Natural killer cell (primary cell): ENCODE measurements at regions not wholly inside any gene's neighbourhood (a gene's known extent, or its start where the extent isn't known, plus 50 kb on each side); places are given as distances from the start of the nearest gene placed in this dataset.
"Not testable (repeated sequence)": the region's sequence is repeated elsewhere in the genome, so short reads cannot be mapped to it uniquely, and the experiment has no call there.

Source experiments
- ATAC-seq, 3 donors: fragments of 150-1000 bp in 2 of 3; fragments of 200-7000 bp in 1 of 3; cut with Tn5 transposase; 1 replicate in 1 of 3; 2 replicates in 2 of 3; pipeline ENCODE4 v1.10.0; 2021; ENCODE audit warnings: mild to moderate bottlenecking in 2 of 3, moderate library complexity in 2 of 3
- DNase-seq, 2 donors: peaks; one replicate each; pipeline versions ENCODE4 v3.0.0 to v3.0.0-alpha.2; 2013 to 2021; ENCODE audit warnings: mixed read lengths in 1 of 2
- H3K27ac ChIP-seq: one replicate; pipeline ENCODE4 v1.5.1; 2013; ENCODE audit warnings: mild to moderate bottlenecking, low read length
- H3K27me3 ChIP-seq: one replicate; pipeline ENCODE4 v1.6.1; 2013; ENCODE audit warnings: low read length; ENCODE audit not compliant: control insufficient read depth, insufficient read depth
- H3K36me3 ChIP-seq: one replicate; pipeline ENCODE4 v1.6.1; 2013; ENCODE audit warnings: low read length; ENCODE audit not compliant: control insufficient read depth, insufficient read depth
- H3K4me1 ChIP-seq: one replicate; pipeline ENCODE4 v1.6.1; 2013; ENCODE audit warnings: low read length; ENCODE audit not compliant: control insufficient read depth, insufficient read depth
- H3K4me3 ChIP-seq: one replicate; pipeline ENCODE4 v1.5.1; 2013; ENCODE audit warnings: low read length
- H3K9me3 ChIP-seq: one replicate; pipeline ENCODE4 v1.6.1; 2013; ENCODE audit warnings: low read length; ENCODE audit not compliant: control insufficient read depth, insufficient read depth
- H3K27ac Mint-ChIP-seq, 2 donors: one replicate each; pipeline ENCODE4 v1.8.0; 2022; ENCODE audit warnings: mild to moderate bottlenecking in 2 of 2, mixed read lengths in 2 of 2, moderate library complexity in 1 of 2
- H3K27me3 Mint-ChIP-seq, 2 donors: one replicate each; pipeline ENCODE4 v1.8.0; 2022; ENCODE audit warnings: low read depth in 2 of 2, mixed read lengths in 2 of 2
- H3K36me3 Mint-ChIP-seq: one replicate; pipeline ENCODE4 v1.8.0; 2022; ENCODE audit warnings: mixed read lengths
- H3K4me1 Mint-ChIP-seq, 2 donors: one replicate each; pipeline ENCODE4 v1.8.0; 2022; ENCODE audit warnings: mixed read lengths in 2 of 2
- H3K4me3 Mint-ChIP-seq: one replicate; pipeline ENCODE4 v1.8.0; 2022; ENCODE audit warnings: mild to moderate bottlenecking, moderate library complexity, mixed read lengths
- H3K9me3 Mint-ChIP-seq, 2 donors: one replicate each; pipeline ENCODE4 v1.8.0; 2022; ENCODE audit warnings: mixed read lengths in 2 of 2
- CTCF ChIP-seq: fragments of 200-600 bp; IDR thresholded peaks from one replicate; pipeline ENCODE4 v1.8.0; 2022; ENCODE audit warnings: antibody characterized with exemption
- WGBS: methylation state at CpG from one replicate; pipeline ENCODE4 v1.1.7; 2013; ENCODE audit warnings: missing lambda C conversion rate; ENCODE audit not compliant: insufficient coverage; 5-methylcytosine and 5-hydroxymethylcytosine counted together
- intact Hi-C: fragments of 100-400 bp; cut with micrococcal nuclease; formaldehyde crosslinking; loops from one replicate; pipeline ENCODE4 v1.14.2; 2022

GRCh38 chr10:28480628-28480965 lies 52.3 kb upstream of the WAC start:
- Mint-ChIP-seq H3K27ac (no peak overlapping the region), H3K4me3 (no peak overlapping the region), H3K9me3 (no peaks in the 10 kb centered on the region), H3K27me3 (peaks cover 8 to 28% of the 10 kb centered on the region in 2 donors), H3K36me3 (no peaks in the 10 kb centered on the region), H3K4me1 (no peaks in the 10 kb centered on the region)
- no peaks in the 10 kb centered on the region for H3K36me3 ChIP-seq
- no peak overlapping the region for H3K4me3 ChIP-seq
- intact Hi-C loops: no loop called here
- TF ChIP-seq CTCF: no peak
- ATAC-seq (no peak), DNase-seq (no peak)
- WGBS: 96% methylated on average over 3 of the region's 3 CpGs
- H3K27me3 ChIP-seq: no peaks in the 10 kb centered on the region
- H3K4me1 ChIP-seq: no peaks in the 10 kb centered on the region
- no peak overlapping the region for H3K27ac ChIP-seq
- no peaks in the 10 kb centered on the region for H3K9me3 ChIP-seq

GRCh38 chr10:28481346-28481745 lies 51.6 kb upstream of the WAC start:
- H3K9me3 ChIP-seq, H3K36me3 Mint-ChIP-seq, H3K4me3 Mint-ChIP-seq, H3K36me3 ChIP-seq, H3K4me3 ChIP-seq, DNase-seq, H3K9me3 Mint-ChIP-seq, H3K4me1 ChIP-seq, H3K27me3 ChIP-seq, H3K27ac ChIP-seq, H3K4me1 Mint-ChIP-seq, H3K27ac Mint-ChIP-seq, intact Hi-C loops, ATAC-seq: not testable (repeated sequence)
- WGBS: 64% methylated on average over 4 of the region's 5 CpGs
- H3K27me3 Mint-ChIP-seq: peaks cover 8 to 21% of the 10 kb centered on the region in 2 donors

GRCh38 chr10:28481968-28482367 lies 51.0 kb upstream of the WAC start:
- peaks cover 8 to 20% of the 10 kb centered on the region in 2 donors for H3K27me3 Mint-ChIP-seq
- DNase-seq (no peak), ATAC-seq (no peak)
- no peaks in the 10 kb centered on the region for H3K27me3 ChIP-seq
- no peaks in the 10 kb centered on the region for H3K36me3 Mint-ChIP-seq
- H3K4me3 ChIP-seq: no peak overlapping the region
- intact Hi-C loops: no loop called here
- H3K4me1 ChIP-seq: no peaks in the 10 kb centered on the region
- no CpG with 5 or more reads among the region's 1 CpG for WGBS
- no peak for TF ChIP-seq CTCF
- no peak overlapping the region for H3K27ac Mint-ChIP-seq
- H3K36me3 ChIP-seq: no peaks in the 10 kb centered on the region
- no peaks in the 10 kb centered on the region for H3K9me3 ChIP-seq
- H3K9me3 Mint-ChIP-seq: no peaks in the 10 kb centered on the region
- no peak overlapping the region for H3K4me3 Mint-ChIP-seq
- H3K27ac ChIP-seq: no peak overlapping the region
- H3K4me1 Mint-ChIP-seq: peaks cover 1 to 3% of the 10 kb centered on the region in 2 donors
